SK-N-SH (cell line): ENCODE measurements at regions not wholly inside any gene's neighbourhood (a gene's known extent, or its start where the extent isn't known, plus 50 kb on each side); places are given as distances from the start of the nearest gene placed in this dataset.
A peak's percentile ranks its signal among the peaks of the same experiment; 100 is the strongest.

Source experiments
- CTCF ChIA-PET: fragments of 300-600, 350-600 bp; formaldehyde crosslinking; extraction: SDS; loops from one replicate; lab custom pipeline; 2021; lab: Yijun Ruan, JAX
- POLR2A ChIA-PET: fragments of 350-600 bp; sonication (Branson Sonifier 250); formaldehyde crosslinking; extraction: SDS; loops from one replicate; lab custom pipeline; 2020; ENCODE audit warnings: antibody characterized with exemption, inconsistent platforms; lab: Yijun Ruan, JAX
- DNase-seq: peaks from one replicate; pipeline ENCODE4 v3.0.0; 2012
- H2AFZ ChIP-seq: fragments of 200-600 bp; sonication (generic); 2 replicates; pipeline ENCODE4 v1.8.1; 2016; ENCODE audit warnings: antibody characterized with exemption, mild to moderate bottlenecking, low read depth
- H3F3A ChIP-seq: fragments of 200-600 bp; sonication (generic); replicated peaks from 2 replicates; pipeline ENCODE3; 2016; ENCODE audit warnings: antibody characterized with exemption, mild to moderate bottlenecking; ENCODE audit not compliant: insufficient read depth
- H3K27ac ChIP-seq, 2 experiments: fragments of 200-500 bp in 1 of 2; fragments of 200-600 bp in 1 of 2; sonication (Bioruptor generic) in 1 of 2; sonication (generic), shearing (Covaris generic) in 1 of 2; 2 replicates each; pipeline versions ENCODE4 v1.5.1 to v1.6.1; 2014 to 2016; ENCODE audit warnings: low read depth in 2 of 2, inconsistent platforms in 1 of 2, low read length in 1 of 2, mild to moderate bottlenecking in 1 of 2, mixed read lengths in 1 of 2
- H3K27me3 ChIP-seq: fragments of 200-600 bp; sonication (generic), shearing (Covaris generic); 2 replicates; pipeline ENCODE4 v1.6.1; 2016; ENCODE audit warnings: mixed run types; ENCODE audit not compliant: insufficient read depth
- H3K36me3 ChIP-seq, 2 experiments: fragments of 200-500 bp in 1 of 2; fragments of 200-600 bp in 1 of 2; sonication (Bioruptor generic) in 1 of 2; sonication (generic) in 1 of 2; replicated peaks in 1 of 2; 2 replicates each; pipeline versions ENCODE3 to v1.5.1; 2014 to 2016; ENCODE audit warnings: low read length in 1 of 2, mild to moderate bottlenecking in 1 of 2; ENCODE audit not compliant: insufficient read depth in 2 of 2, control insufficient read depth in 1 of 2
- H3K4me1 ChIP-seq, 2 experiments: fragments of 200-500 bp in 1 of 2; fragments of 200-600 bp in 1 of 2; sonication (Bioruptor generic) in 1 of 2; sonication (generic), shearing (Covaris generic) in 1 of 2; 2 replicates each; pipeline versions ENCODE4 v1.5.1 to v1.6.1; 2014 to 2016; ENCODE audit warnings: low read depth in 1 of 2, low read length in 1 of 2, mixed run types in 1 of 2; ENCODE audit not compliant: insufficient read depth in 2 of 2, control insufficient read depth in 1 of 2
- H3K4me2 ChIP-seq: fragments of 200-600 bp; sonication (generic), shearing (Covaris generic); 2 replicates; pipeline ENCODE4 v1.6.1; 2017; ENCODE audit warnings: mixed run types
- H3K4me3 ChIP-seq, 2 experiments: fragments of 200-500 bp in 1 of 2; fragments of 200-600 bp in 1 of 2; sonication (Bioruptor generic) in 1 of 2; sonication (generic), shearing (Covaris generic) in 1 of 2; 2 replicates each; pipeline versions ENCODE4 v1.5.1 to v1.8.1; 2014 to 2016; ENCODE audit warnings: low read depth in 2 of 2, inconsistent platforms in 1 of 2, low read length in 1 of 2, mild to moderate bottlenecking in 1 of 2, mixed read lengths in 1 of 2, moderate library complexity in 1 of 2
- H3K79me2 ChIP-seq: fragments of 200-600 bp; sonication (generic); 2 replicates; pipeline ENCODE4 v1.8.1; 2017; ENCODE audit warnings: mild to moderate bottlenecking; ENCODE audit not compliant: insufficient read depth
- H3K9ac ChIP-seq: fragments of 200-600 bp; sonication (generic); 2 replicates; pipeline ENCODE4 v1.6.1; 2017; ENCODE audit warnings: mixed run types
- H3K9me2 ChIP-seq: fragments of 200-600 bp; sonication (generic); 2 replicates; pipeline ENCODE4 v1.6.1; 2017; ENCODE audit warnings: mixed run types
- H3K9me3 ChIP-seq: fragments of 200-600 bp; sonication (generic); 2 replicates; pipeline ENCODE4 v1.6.1; 2017; ENCODE audit warnings: mixed run types, mild to moderate bottlenecking, moderate library complexity
- H4K20me1 ChIP-seq: fragments of 200-600 bp; sonication (generic); 2 replicates; pipeline ENCODE4 v1.6.1; 2017; ENCODE audit warnings: mild to moderate bottlenecking, mixed run types; ENCODE audit not compliant: insufficient read depth
- CTCF ChIP-seq: fragments of 200-600 bp; sonication (generic); IDR thresholded peaks from 2 replicates; pipeline ENCODE4 v1.6.1; 2017; ENCODE audit warnings: antibody characterized with exemption, mild to moderate bottlenecking, moderate library complexity
- EZH2phosphoT487 ChIP-seq: fragments of 200-600 bp; sonication (generic); IDR thresholded peaks from 2 replicates; pipeline ENCODE4 v1.6.1; 2017; ENCODE audit warnings: low read depth, mixed run types, mild to moderate bottlenecking, antibody characterized with exemption, moderate library complexity, borderline replicate concordance
- FOSL2 ChIP-seq: IDR thresholded peaks from 2 replicates; pipeline ENCODE4 v1.4.0; 2012; ENCODE audit warnings: low read depth, mild to moderate bottlenecking, moderate library complexity, borderline replicate concordance
- FOXJ3 ChIP-seq: sonication (generic); formaldehyde crosslinking; IDR thresholded peaks from 2 replicates; pipeline ENCODE4 v1.5.1; 2020; ENCODE audit warnings: mild to moderate bottlenecking, missing genetic modification reagents
- GABPA ChIP-seq: IDR thresholded peaks from 2 replicates; pipeline ENCODE4 v1.4.0; 2012; ENCODE audit warnings: low read depth, mild to moderate bottlenecking
- JUND ChIP-seq: IDR thresholded peaks from 2 replicates; pipeline ENCODE4 v1.4.0; 2012
- MAX ChIP-seq: IDR thresholded peaks from 2 replicates; pipeline ENCODE4 v1.4.0; 2012; ENCODE audit warnings: low read depth
- MXI1 ChIP-seq: IDR thresholded peaks from 2 replicates; pipeline ENCODE4 v1.6.1; 2012; ENCODE audit warnings: mild to moderate bottlenecking, low read depth, low read length, improper control_type of control experiment
- NFIC ChIP-seq: IDR thresholded peaks from 2 replicates; pipeline ENCODE4 v1.4.0; 2012; ENCODE audit warnings: borderline replicate concordance
- NRF1 ChIP-seq: IDR thresholded peaks from 2 replicates; pipeline ENCODE4 v1.6.1; 2012; ENCODE audit warnings: low read depth, mild to moderate bottlenecking, low read length
- PBX3 ChIP-seq: IDR thresholded peaks from 2 replicates; pipeline ENCODE4; 2012
- RAD21 ChIP-seq: IDR thresholded peaks from 2 replicates; pipeline ENCODE4 v1.6.1; 2012; ENCODE audit warnings: mild to moderate bottlenecking, low read length
- REST ChIP-seq: IDR thresholded peaks from 2 replicates; pipeline ENCODE4 v1.6.1; 2012; ENCODE audit warnings: mild to moderate bottlenecking, low read depth, low read length, moderate library complexity
- RFX5 ChIP-seq: IDR thresholded peaks from 2 replicates; pipeline ENCODE4 v1.6.1; 2012; ENCODE audit warnings: mild to moderate bottlenecking, improper control_type of control experiment, low read length
- SIN3A ChIP-seq: IDR thresholded peaks from 2 replicates; pipeline ENCODE4 v1.6.1; 2012; ENCODE audit warnings: low read depth, mild to moderate bottlenecking, low read length, moderate library complexity, borderline replicate concordance
- SMC3 ChIP-seq: IDR thresholded peaks from 2 replicates; pipeline ENCODE4 v1.6.1; 2012; ENCODE audit warnings: low read depth, low read length, improper control_type of control experiment
- TAF1 ChIP-seq: IDR thresholded peaks from 2 replicates; pipeline ENCODE4 v1.6.1; 2012; ENCODE audit warnings: low read depth, mild to moderate bottlenecking, low read length, moderate library complexity, borderline replicate concordance
- USF1 ChIP-seq: IDR thresholded peaks from 2 replicates; pipeline ENCODE4 v1.4.0; 2012; ENCODE audit warnings: low read depth, borderline replicate concordance
- USF2 ChIP-seq: fragments of 150-350 bp; IDR thresholded peaks from 2 replicates; pipeline ENCODE4 v1.6.1; 2017; ENCODE audit warnings: antibody characterized with exemption, low read length, low read depth, borderline replicate concordance
- ZBTB33 ChIP-seq: IDR thresholded peaks from 2 replicates; pipeline ENCODE4 v1.4.0; 2012; ENCODE audit warnings: low read depth, borderline replicate concordance
- WGBS: methylation state at CpG from one replicate; pipeline ENCODE4 v1.1.6; 2017; ENCODE audit warnings: low lambda C conversion rate; 5-methylcytosine and 5-hydroxymethylcytosine counted together

GRCh38 chr18:73690222-73690621 is 457.4 kb downstream of the FBXO15 start:
- no peaks in the 10 kb centered on the region for H4K20me1 ChIP-seq
- H2AFZ ChIP-seq: peak overlapping the region; percentile 92
- H3K27me3 ChIP-seq: no peaks in the 10 kb centered on the region
- peak overlapping the region; percentile 20; the same call in 1 of the 2 replicates for H3K9ac ChIP-seq
- H3K27ac ChIP-seq: peak overlapping the region; percentile 51 to 70; a peak in 3 of 4 replicates
- H3K4me1 ChIP-seq: peaks cover 0 to 21% of the 10 kb centered on the region in 2 experiments; a peak in 3 of 4 replicates
- TF ChIP-seq CTCF (no peak), SIN3A (no peak), MXI1 (no peak), MAX (no peak), EZH2phosphoT487 (no peak), PBX3 (no peak), USF2 (no peak), SMC3 (no peak), GABPA (no peak), NRF1 (no peak), FOSL2 (no peak), RAD21 (no peak), FOXJ3 (no peak), ZBTB33 (no peak), RFX5 (no peak), REST (no peak), TAF1 (no peak), NFIC (no peak), JUND (no peak), USF1 (no peak)
- H3K9me3 ChIP-seq: no peaks in the 10 kb centered on the region
- POLR2A ChIA-PET: no interaction called here
- 15% methylated on average over 3 of the region's 3 CpGs for WGBS
- CTCF ChIA-PET: no interaction called here
- H3F3A ChIP-seq: peaks cover 21% of the 10 kb centered on the region
- peak overlapping the region; percentile 61 for H3K4me2 ChIP-seq
- H3K36me3 ChIP-seq: no peaks in the 10 kb centered on the region
- no peaks in the 10 kb centered on the region for H3K9me2 ChIP-seq
- DNase-seq: no peak
- peak overlapping the region in 1 of 2 experiments; percentile 20; a peak in 1 of 4 replicates for H3K4me3 ChIP-seq
- no peaks in the 10 kb centered on the region for H3K79me2 ChIP-seq
